ENCODE measurements at regions not wholly inside any gene's neighbourhood (a gene's known extent, or its start where the extent isn't known, plus 50 kb on each side); places are given as distances from the start of the nearest gene placed in this dataset.

GRCh38 chr20:61138566-61138965, 113.5 kb upstream of the CDH4 start:
- TF ChIP-seq ZNF274 (IDR thresholded peaks at IDR 0.05; ENCODE audit: borderline replicate concordance, extremely low read depth, low read length) (no peak), CTCF (IDR thresholded peaks at IDR 0.05; ENCODE audit: control extremely low read depth in 1 of 3, insufficient read depth in 1 of 3, low read depth in 1 of 3, low read length in 3 of 3) (no peak), POLR2A (IDR thresholded peaks at IDR 0.05; ENCODE audit: control extremely low read depth in 1 of 2, low read depth in 2 of 2, low read length in 2 of 2) (no peak), JUND (IDR thresholded peaks at IDR 0.05; ENCODE audit: low read length) (no peak), SIN3A (conservative IDR thresholded peaks at IDR 0.05 in 1 of 2, IDR thresholded peaks at IDR 0.05 in 1 of 2; ENCODE audit: low read depth in 1 of 2, low read length in 2 of 2) (no peak), ASH2L (IDR thresholded peaks at IDR 0.05; ENCODE audit: low read length) (no peak), ATF3 (IDR thresholded peaks at IDR 0.05; ENCODE audit: insufficient read depth, low read depth, low read length) (no peak)

All from H1 (cell line).